Right lobe of liver (tissue), 6 donors: ENCODE measurements at regions not wholly inside any gene's neighbourhood (a gene's known extent, or its start where the extent isn't known, plus 50 kb on each side); places are given as distances from the start of the nearest gene placed in this dataset.
A peak's percentile ranks its signal among the peaks of the same experiment; 100 is the strongest.
"Not testable (repeated sequence)": the region's sequence is repeated elsewhere in the genome, so short reads cannot be mapped to it uniquely, and the experiment has no call there.

Experiments used
- ATAC-seq, 4 donors: fragments of 200-7000 bp; cut with Tn5 transposase; one replicate each; pipeline ENCODE4 v1.9.1; 2020; ENCODE audit warnings: mild to moderate bottlenecking in 4 of 4, moderate library complexity in 4 of 4
- DNase-seq, 3 donors: peaks; one replicate each; pipeline ENCODE4 v3.0.0-alpha.2; 2020
- H3K27ac ChIP-seq, 3 donors: fragments of 200-600 bp; one replicate each; pipeline ENCODE4 v1.8.0; 2022
- H3K27me3 ChIP-seq, 2 donors: fragments of 200-600 bp; one replicate each; pipeline ENCODE4 v1.8.0; 2022
- H3K36me3 ChIP-seq, 4 donors: fragments of 200-600 bp; sonication (generic) in 1 of 4; one replicate each; pipeline versions ENCODE4 v1.5.1 to v1.8.0; 2017 to 2022; ENCODE audit warnings: control low read depth in 1 of 4
- H3K4me1 ChIP-seq, 4 donors: fragments of 200-600 bp; sonication (generic) in 1 of 4; one replicate each; pipeline versions ENCODE4 v1.5.1 to v1.8.0; 2017 to 2022; ENCODE audit warnings: control low read depth in 1 of 4
- H3K4me3 ChIP-seq, 3 donors: fragments of 200-600 bp; one replicate each; pipeline ENCODE4 v1.8.0; 2022
- H3K9me3 ChIP-seq, 4 donors: fragments of 200-600 bp; sonication (generic) in 1 of 4; one replicate each; pipeline versions ENCODE4 v1.5.1 to v1.8.0; 2017 to 2022; ENCODE audit warnings: control low read depth in 1 of 4
- CTCF ChIP-seq, 4 donors: fragments of 200-600 bp in 3 of 4; fragments of 450-650 bp in 1 of 4; IDR thresholded peaks; one replicate each; pipeline versions ENCODE4 v1.5.1 to v1.8.0; 2016 to 2022; ENCODE audit warnings: antibody characterized with exemption in 4 of 4, mild to moderate bottlenecking in 2 of 4
- POLR2A ChIP-seq: fragments of 450-650 bp; IDR thresholded peaks from one replicate; pipeline ENCODE4 v1.6.1; 2017; ENCODE audit warnings: antibody characterized with exemption, mild to moderate bottlenecking
- WGBS: methylation state at CpG from one replicate; pipeline ENCODE4 v1.1.6; 2018; ENCODE audit warnings: low coverage, low lambda C conversion rate; ENCODE audit not compliant: insufficient coverage; ENCODE audit errors: missing lambda C conversion rate; 5-methylcytosine and 5-hydroxymethylcytosine counted together
- intact Hi-C, 2 donors: fragments of 100-400 bp; cut with DNase I; formaldehyde crosslinking; loops; one replicate each; pipeline versions ENCODE4 v1.11.2 to v1.14.1; 2022
- donor health status: DM: no; HTN: yes; CAD: no.
- donor health status: DM: no; HTN: no; CAD: no.
- donor health status: DM: no; HTN: no; CAD: no.
- donor health status: DM: no; HTN: yes; CAD: no.
- donor health status: DM: no; HTN: yes; CAD: no.

- Histone ChIP-seq H3K9me3 (no peaks in the 10 kb centered on the region), H3K27me3 (no peaks in the 10 kb centered on the region), H3K4me3 (no peak overlapping the region), H3K4me1 (no peaks in the 10 kb centered on the region), H3K36me3 (no peaks in the 10 kb centered on the region), H3K27ac (no peak overlapping the region)
- peak in 1 of 4 donors; percentile 16 for ATAC-seq
- WGBS: 82% methylated on average over 1 of the region's 1 CpG
- DNase-seq: no peak
- TF ChIP-seq CTCF (IDR thresholded peaks at IDR 0.05) (no peak), POLR2A (no peak)
- intact Hi-C loops: no loop called here
Observed at GRCh38 chr20:12941025-12941424, 67.7 kb upstream of the SPTLC3 start.

GRCh38 chr20:12942123-12942522 lies 66.6 kb upstream of the SPTLC3 start:
- Histone ChIP-seq H3K4me3 (no peak overlapping the region), H3K9me3 (no peaks in the 10 kb centered on the region), H3K27me3 (no peaks in the 10 kb centered on the region), H3K27ac (no peak overlapping the region), H3K36me3 (no peaks in the 10 kb centered on the region), H3K4me1 (peaks cover 0 to 5% (median 0%) of the 10 kb centered on the region in 4 donors)
- intact Hi-C loops: no loop called here
- ATAC-seq (no peak), DNase-seq (no peak)
- WGBS: 50% methylated on average over 2 of the region's 2 CpGs
- no peak for TF ChIP-seq POLR2A
- TF ChIP-seq CTCF (IDR thresholded peaks at IDR 0.05): no peak

GRCh38 chr20:12946789-12947188 lies 62.0 kb upstream of the SPTLC3 start:
- Histone ChIP-seq H3K4me1 (peaks cover 0 to 5% (median 0%) of the 10 kb centered on the region in 4 donors), H3K27ac (no peak overlapping the region), H3K27me3 (no peaks in the 10 kb centered on the region), H3K9me3 (no peaks in the 10 kb centered on the region), H3K4me3 (no peak overlapping the region), H3K36me3 (no peaks in the 10 kb centered on the region)
- intact Hi-C loops: no loop called here
- TF ChIP-seq POLR2A (no peak), CTCF (IDR thresholded peaks at IDR 0.05) (no peak)
- DNase-seq: no peak
- peak in 1 of 4 donors; percentile 34 for ATAC-seq

- Histone ChIP-seq H3K4me1 (peaks cover 0 to 5% (median 0%) of the 10 kb centered on the region in 4 donors), H3K27ac (no peak overlapping the region), H3K36me3 (no peaks in the 10 kb centered on the region), H3K27me3 (no peaks in the 10 kb centered on the region), H3K4me3 (no peak overlapping the region), H3K9me3 (no peaks in the 10 kb centered on the region)
- no peak for ATAC-seq
- 72% methylated on average over 3 of the region's 3 CpGs for WGBS
- intact Hi-C loops: no loop called here
- no peak for DNase-seq
- TF ChIP-seq CTCF (IDR thresholded peaks at IDR 0.05) (no peak), POLR2A (no peak)
Observed at GRCh38 chr20:12947691-12948090, 61.1 kb upstream of the SPTLC3 start.

- no peaks in the 10 kb centered on the region for H3K27me3 ChIP-seq
- DNase-seq: no peak
- no peaks in the 10 kb centered on the region for H3K36me3 ChIP-seq
- no peaks in the 10 kb centered on the region for H3K9me3 ChIP-seq
- intact Hi-C loops: no loop called here
- H3K4me1 ChIP-seq: peaks cover 0 to 5% (median 0%) of the 10 kb centered on the region in 4 donors
- 57% methylated on average over 3 of the region's 4 CpGs for WGBS
- TF ChIP-seq CTCF (IDR thresholded peaks at IDR 0.05) (no peak), POLR2A (no peak)
- ATAC-seq: no peak
- no peak overlapping the region for H3K4me3 ChIP-seq
- no peak overlapping the region for H3K27ac ChIP-seq
Observed at GRCh38 chr20:12949429-12949980, 59.3 kb upstream of the SPTLC3 start.

DNA sequence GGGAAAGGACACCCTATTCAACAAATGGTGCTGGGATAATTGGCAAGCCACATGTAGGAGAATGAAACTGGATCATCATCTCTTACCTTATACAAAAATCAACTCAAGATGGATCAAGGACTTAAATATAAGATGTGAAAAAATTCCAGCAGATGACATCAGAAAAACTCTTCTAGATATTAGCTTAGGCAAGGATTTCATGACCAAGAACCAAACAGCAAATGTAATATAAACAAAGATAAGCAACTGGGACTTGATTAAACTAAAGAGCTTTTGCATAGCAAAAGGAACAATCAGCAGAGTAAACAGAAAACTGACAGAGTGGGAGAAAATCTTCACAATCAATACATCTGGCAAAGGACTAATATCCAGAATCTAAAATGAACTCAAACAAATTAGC lies 54.5 kb upstream of the SPTLC3 start:
- H3K4me3 ChIP-seq, H3K27ac ChIP-seq, ATAC-seq, H3K4me1 ChIP-seq, DNase-seq, H3K36me3 ChIP-seq, intact Hi-C loops, H3K27me3 ChIP-seq, H3K9me3 ChIP-seq: not testable (repeated sequence)
